ENCODE measurements at regions not wholly inside any gene's neighbourhood (a gene's known extent, or its start where the extent isn't known, plus 50 kb on each side); places are given as distances from the start of the nearest gene placed in this dataset.

DNA sequence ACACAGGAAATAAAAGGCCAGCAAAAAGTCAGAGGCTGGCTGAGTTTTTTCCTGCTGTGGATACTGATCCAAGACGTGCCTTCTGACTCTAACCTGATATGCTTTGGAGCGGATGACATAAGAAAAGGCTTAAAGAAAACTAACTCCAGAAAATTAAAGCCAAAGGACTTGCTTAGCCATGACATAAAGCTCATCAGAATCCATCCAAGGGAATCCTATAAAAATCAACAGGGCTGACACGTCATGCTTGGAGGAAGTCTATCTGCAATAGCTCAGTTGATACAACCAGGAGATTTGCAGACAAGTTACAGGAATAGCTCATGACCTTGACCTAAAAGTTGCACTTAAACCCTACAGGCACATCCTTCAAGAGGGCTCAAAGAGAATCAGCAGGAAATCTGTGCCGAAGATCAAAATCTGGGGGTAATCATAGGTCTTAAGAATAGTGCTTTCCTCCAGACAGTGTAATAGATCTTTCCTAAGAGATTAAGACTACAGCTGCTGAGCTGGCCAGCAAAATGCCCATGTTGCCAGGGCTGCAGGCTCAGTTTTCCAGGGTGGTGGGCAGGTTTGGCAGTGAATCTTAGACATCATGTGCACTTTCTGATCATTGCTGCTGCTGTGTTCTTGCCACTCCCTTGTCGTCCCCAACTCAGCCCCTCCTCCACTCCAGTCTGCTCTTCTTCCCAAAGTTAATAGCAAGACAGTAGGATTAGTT lies 111.5 kb upstream of the SVIL start:
- no peak for DNase-seq
- Histone ChIP-seq H3K27me3 (no peaks in the 10 kb centered on the region), H3K27ac (no peak overlapping the region), H3K4me1 (no peaks in the 10 kb centered on the region), H3K36me3 (replicated peaks in 1 of 2; ENCODE audit: insufficient read depth in 1 of 2, low read depth in 2 of 2) (no peaks in the 10 kb centered on the region), H3K4me3 (no peak overlapping the region), H3K9me3 (no peaks in the 10 kb centered on the region)
- ATAC-seq: no peak
- 52 to 66% methylated on average over 5 of the region's 5 CpGs for WGBS, 2 donors
- intact Hi-C loops (cut with DNase I): no loop called here
- TF ChIP-seq, protein P1, sequence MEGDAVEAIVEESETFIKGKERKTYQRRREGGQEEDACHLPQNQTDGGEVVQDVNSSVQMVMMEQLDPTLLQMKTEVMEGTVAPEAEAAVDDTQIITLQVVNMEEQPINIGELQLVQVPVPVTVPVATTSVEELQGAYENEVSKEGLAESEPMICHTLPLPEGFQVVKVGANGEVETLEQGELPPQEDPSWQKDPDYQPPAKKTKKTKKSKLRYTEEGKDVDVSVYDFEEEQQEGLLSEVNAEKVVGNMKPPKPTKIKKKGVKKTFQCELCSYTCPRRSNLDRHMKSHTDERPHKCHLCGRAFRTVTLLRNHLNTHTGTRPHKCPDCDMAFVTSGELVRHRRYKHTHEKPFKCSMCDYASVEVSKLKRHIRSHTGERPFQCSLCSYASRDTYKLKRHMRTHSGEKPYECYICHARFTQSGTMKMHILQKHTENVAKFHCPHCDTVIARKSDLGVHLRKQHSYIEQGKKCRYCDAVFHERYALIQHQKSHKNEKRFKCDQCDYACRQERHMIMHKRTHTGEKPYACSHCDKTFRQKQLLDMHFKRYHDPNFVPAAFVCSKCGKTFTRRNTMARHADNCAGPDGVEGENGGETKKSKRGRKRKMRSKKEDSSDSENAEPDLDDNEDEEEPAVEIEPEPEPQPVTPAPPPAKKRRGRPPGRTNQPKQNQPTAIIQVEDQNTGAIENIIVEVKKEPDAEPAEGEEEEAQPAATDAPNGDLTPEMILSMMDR (IDR thresholded peaks at IDR 0.05): no peak
- no peak for TF ChIP-seq POLR2A (IDR thresholded peaks at IDR 0.05)

DNA sequence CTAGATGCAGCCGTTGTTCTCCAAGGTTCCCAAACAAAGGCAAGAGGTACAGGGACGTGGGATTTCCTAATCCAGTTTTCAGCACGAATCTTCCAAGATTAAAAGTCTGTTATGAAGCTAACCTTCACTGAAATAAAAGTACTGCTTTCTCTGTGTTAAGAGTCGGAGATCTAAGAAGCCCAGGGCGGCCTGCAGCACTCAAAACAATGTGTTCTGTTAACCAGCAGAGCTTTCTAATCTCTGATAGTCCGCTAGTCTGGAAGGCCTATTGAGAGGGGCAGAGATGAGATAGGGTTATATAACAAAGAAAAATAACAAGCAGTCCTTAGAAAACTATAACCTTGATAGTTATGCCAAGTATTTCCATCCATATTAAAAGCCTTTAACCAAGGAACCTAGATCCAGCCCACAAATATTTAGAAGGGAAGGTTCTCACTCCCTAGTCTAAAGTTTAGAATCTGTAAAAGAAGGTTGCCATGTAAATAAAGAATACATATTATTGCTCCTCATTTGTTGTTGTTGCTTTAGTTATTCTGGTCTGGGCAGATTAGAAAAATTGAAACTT lies 106.3 kb upstream of the SVIL start:
- Histone ChIP-seq H3K36me3 (replicated peaks in 1 of 2; ENCODE audit: insufficient read depth in 1 of 2, low read depth in 2 of 2) (no peaks in the 10 kb centered on the region), H3K4me1 (peaks cover 6% of the 10 kb centered on the region), H3K4me3 (no peak overlapping the region), H3K27me3 (no peaks in the 10 kb centered on the region), H3K27ac (no peak overlapping the region), H3K9me3 (no peaks in the 10 kb centered on the region)
- DNase-seq: no peak
- intact Hi-C loops (cut with DNase I): no loop called here
- TF ChIP-seq, protein P1 (IDR thresholded peaks at IDR 0.05): no peak
- no peak for TF ChIP-seq POLR2A (IDR thresholded peaks at IDR 0.05)
- no peak for ATAC-seq
- WGBS, 2 donors: 43 to 50% methylated on average over 6 of the region's 6 CpGs

- DNase-seq (no peak), ATAC-seq (no peak)
- Histone ChIP-seq H3K27ac (no peak overlapping the region), H3K4me3 (no peak overlapping the region), H3K4me1 (peaks cover 19% of the 10 kb centered on the region), H3K9me3 (no peaks in the 10 kb centered on the region), H3K27me3 (no peaks in the 10 kb centered on the region), H3K36me3 (replicated peaks in 1 of 2; ENCODE audit: insufficient read depth in 1 of 2, low read depth in 2 of 2) (no peaks in the 10 kb centered on the region)
- 86 to 90% methylated on average over 9 to 11 of the region's 11 CpGs for WGBS, 2 donors
- no peak for TF ChIP-seq POLR2A (IDR thresholded peaks at IDR 0.05)
- TF ChIP-seq, protein P1 (IDR thresholded peaks at IDR 0.05): no peak
- intact Hi-C loops (cut with DNase I): no loop called here
Observed at GRCh38 chr10:29738341-29738740, 103.6 kb upstream of the SVIL start.

- ATAC-seq (no peak), DNase-seq (no peak)
- 13 to 34% methylated on average over 16 to 27 of the region's 27 CpGs for WGBS, 2 donors
- H3K27me3 ChIP-seq: no peaks in the 10 kb centered on the region
- H3K9me3 ChIP-seq: no peaks in the 10 kb centered on the region
- peaks cover 19% of the 10 kb centered on the region for H3K4me1 ChIP-seq
- intact Hi-C loops (cut with DNase I): no loop called here
- no peaks in the 10 kb centered on the region for H3K36me3 ChIP-seq (replicated peaks in 1 of 2; ENCODE audit: insufficient read depth in 1 of 2, low read depth in 2 of 2)
- H3K4me3 ChIP-seq: no peak overlapping the region
- TF ChIP-seq, protein P1 (IDR thresholded peaks at IDR 0.05): no peak
- peak overlapping the region; percentile 89 to 96 (median 94) for H3K27ac ChIP-seq
Observed at GRCh38 chr10:29737074-29737593, 102.4 kb upstream of the SVIL start.
